NB4 (cell line): ENCODE measurements at regions not wholly inside any gene's neighbourhood (a gene's known extent, or its start where the extent isn't known, plus 50 kb on each side); places are given as distances from the start of the nearest gene placed in this dataset.

Experiments
- MAX ChIP-seq: IDR thresholded peaks from 2 replicates; pipeline ENCODE4 v1.6.1; 2011; ENCODE audit warnings: low read depth, low read length
- MYC ChIP-seq: IDR thresholded peaks from 2 replicates; pipeline ENCODE4 v1.6.1; 2011; ENCODE audit warnings: low read depth, low read length
- POLR2A ChIP-seq: IDR thresholded peaks from 2 replicates; pipeline ENCODE4 v1.6.1; 2011; ENCODE audit warnings: mild to moderate bottlenecking; ENCODE audit not compliant: insufficient read length; ENCODE audit errors: extremely low read depth
- TF ChIP-seq, protein P1 (sequence below): IDR thresholded peaks from one replicate; pipeline ENCODE4 v1.5.1; 2012; ENCODE audit warnings: low read depth, low read length

GRCh38 chr9:7298123-7298522, 501.5 kb downstream of the DMAC1 start:
- TF ChIP-seq, protein P1, sequence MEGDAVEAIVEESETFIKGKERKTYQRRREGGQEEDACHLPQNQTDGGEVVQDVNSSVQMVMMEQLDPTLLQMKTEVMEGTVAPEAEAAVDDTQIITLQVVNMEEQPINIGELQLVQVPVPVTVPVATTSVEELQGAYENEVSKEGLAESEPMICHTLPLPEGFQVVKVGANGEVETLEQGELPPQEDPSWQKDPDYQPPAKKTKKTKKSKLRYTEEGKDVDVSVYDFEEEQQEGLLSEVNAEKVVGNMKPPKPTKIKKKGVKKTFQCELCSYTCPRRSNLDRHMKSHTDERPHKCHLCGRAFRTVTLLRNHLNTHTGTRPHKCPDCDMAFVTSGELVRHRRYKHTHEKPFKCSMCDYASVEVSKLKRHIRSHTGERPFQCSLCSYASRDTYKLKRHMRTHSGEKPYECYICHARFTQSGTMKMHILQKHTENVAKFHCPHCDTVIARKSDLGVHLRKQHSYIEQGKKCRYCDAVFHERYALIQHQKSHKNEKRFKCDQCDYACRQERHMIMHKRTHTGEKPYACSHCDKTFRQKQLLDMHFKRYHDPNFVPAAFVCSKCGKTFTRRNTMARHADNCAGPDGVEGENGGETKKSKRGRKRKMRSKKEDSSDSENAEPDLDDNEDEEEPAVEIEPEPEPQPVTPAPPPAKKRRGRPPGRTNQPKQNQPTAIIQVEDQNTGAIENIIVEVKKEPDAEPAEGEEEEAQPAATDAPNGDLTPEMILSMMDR = no peak
- no peak for TF ChIP-seq POLR2A
- TF ChIP-seq MAX = no peak
- TF ChIP-seq MYC = no peak
